Activated CD4-positive, CD25-positive, alpha-beta regulatory T cell (primary cell): ENCODE measurements at regions not wholly inside any gene's neighbourhood (a gene's known extent, or its start where the extent isn't known, plus 50 kb on each side); places are given as distances from the start of the nearest gene placed in this dataset.

ENCODE experiments used
- DNase-seq, 4 experiments: peaks; one replicate each; lab custom pipeline; 2025; lab: John Stamatoyannopoulos, UW

DNA sequence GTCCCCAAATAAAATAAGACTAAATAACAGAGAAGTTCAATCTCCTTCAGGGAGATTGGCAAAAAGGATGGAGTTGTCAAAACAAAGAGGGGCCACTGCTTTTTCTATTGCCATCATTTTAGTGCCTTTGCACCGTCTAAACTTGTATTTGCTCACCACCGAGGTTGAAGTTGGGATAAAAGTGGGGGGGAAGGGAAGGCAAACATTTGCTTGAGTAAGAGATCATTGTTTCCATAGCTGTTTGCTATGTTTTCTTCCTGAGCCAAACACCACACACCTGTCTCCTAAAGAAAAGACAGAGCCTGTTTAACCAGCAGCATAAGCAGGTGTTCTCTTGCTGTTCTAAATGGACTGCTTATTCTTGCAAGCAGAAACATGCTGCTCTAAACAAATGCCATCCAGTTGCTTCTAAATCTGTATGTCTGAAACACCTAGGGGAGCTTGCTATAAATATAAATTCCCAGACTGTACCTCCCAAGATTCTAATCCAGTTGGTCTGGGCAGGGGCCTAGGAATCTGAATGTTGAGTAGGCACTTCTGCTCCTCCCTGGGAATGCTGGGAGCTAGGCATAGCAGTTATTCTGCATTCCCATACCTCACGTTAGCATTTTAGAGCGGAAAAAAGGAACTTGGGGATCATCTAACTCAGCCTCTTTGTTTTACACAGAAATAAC is 179.4 kb upstream of the ARL4C start:
- DNase-seq, result no peak

DNA sequence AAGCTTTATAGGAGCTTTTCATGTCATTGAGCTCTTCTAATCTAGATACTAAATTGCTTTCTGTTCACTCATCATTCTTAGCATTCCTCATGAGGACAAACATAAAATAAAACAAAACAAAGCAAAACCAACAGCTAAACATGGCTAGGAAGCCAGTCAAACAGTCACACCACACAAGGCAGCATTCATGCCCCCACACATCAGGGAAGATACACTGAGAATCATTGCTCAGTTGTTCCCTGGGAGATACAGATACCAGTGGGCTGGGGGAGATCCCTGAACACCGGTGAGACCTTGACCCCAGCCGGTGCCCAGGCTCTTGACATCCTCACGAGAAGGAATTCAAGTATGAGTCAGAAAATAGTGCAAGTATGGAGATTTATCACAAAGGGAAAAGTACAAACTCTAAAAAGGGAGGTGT is 177.9 kb upstream of the ARL4C start:
- no peak for DNase-seq

DNA sequence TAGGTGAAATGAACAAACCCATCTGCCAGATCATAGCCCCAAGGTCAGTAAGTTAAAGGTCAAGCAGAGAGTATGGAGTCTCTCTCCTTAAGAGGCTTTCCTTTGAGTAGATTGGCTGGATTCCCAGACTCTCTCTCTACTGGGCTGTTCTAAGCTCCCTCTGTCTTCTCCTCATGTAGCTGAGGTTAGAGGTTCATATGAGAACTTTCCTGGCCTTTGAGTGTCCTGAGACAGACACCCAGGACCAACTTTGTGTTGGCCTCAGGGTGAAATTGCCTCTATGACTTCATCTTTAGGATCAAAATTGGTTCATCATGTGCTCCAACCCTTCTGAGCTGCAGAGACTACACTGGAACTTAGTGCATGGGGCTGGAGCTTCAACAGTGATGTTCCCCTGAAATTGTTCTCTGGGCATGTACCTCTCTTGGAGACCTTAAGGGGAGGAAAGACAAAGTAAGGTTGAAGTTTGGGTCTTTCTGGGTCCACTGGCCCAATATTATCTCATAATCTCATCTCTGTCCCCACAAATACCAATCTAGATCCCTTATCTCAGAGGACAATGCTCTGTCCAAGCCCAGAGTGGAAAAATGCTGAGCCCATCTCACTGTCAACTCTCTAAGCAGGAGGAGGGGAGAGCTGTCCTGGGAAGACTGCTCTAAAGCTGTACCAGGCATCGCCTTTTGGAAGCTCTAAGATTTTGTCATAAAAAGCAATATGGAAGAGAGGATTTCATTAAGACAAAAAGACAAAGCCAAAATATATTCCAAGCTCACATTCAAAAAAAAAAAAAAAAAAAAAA is 177.3 kb upstream of the ARL4C start:
- DNase-seq, result no peak

DNA sequence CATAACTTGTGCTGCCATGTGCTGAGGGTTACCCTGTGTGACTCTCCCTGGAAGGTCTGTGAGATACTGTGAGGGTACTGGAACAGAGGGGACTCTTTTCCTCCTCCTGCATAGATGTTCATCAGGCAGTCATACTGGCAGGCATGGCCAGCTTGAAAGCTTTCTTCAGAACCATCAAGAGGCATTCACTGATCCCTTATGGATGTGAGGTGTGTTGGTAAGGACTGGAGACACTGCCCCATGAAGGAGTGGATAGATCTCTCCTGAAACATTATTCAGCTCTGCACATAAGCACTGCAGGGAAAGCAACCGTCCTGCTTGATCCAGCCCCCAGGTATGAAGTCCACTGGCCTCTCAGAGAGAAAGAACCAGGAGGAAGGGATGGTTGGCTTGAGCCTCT is 176.6 kb upstream of the ARL4C start:
- no peak for DNase-seq

DNA sequence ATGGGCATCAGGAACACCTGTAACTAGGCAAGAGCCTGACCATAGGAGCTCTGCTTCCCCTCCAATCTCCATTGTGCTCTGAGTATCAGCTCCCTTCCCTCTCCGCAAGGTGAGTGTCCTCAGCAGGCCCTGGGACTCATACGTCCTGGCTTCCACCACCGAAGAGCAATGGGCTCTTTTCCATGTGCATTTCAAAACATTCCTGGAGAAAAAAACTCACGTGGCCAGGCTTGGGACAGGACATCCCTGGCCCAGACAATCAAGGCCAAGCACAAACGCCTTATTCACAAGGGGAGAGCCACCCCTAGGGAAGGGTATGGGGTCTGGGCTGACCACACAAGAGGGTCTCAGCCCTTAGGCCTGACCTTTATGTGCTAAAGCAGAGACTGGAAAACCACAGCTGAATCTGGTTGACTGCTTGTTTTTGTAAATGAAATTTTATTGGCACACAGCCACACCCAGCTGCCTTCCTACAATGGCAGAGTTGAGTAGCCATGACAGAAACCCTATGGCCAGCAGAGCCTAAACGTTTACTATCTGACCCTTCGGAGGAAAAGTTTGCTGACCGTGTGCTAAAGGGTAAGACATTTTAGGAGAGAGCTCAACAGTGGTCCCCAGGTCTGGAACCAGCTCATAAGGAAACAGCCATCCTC is 175.7 kb upstream of the ARL4C start:
- no peak for DNase-seq

DNA sequence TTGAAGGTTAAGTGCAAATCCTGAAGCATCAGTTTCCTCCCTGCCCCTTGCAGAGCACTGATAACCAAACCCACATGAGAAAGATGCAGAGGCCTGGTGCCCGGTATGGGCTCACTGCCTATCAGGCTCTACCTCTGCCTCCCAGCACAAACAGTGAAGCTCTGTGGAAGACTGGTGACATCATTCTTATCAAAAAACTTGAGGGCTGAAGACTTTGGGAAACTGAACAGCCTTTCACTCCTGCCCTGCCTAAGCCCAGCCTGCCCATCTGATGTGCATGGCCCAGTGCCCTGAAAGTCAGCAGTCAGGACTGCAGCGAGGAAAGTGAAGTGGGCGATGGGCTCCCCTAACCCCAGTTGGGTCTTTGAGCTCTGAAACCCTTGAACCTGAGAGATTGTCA is 174.8 kb upstream of the ARL4C start:
- DNase-seq, result no peak

DNA sequence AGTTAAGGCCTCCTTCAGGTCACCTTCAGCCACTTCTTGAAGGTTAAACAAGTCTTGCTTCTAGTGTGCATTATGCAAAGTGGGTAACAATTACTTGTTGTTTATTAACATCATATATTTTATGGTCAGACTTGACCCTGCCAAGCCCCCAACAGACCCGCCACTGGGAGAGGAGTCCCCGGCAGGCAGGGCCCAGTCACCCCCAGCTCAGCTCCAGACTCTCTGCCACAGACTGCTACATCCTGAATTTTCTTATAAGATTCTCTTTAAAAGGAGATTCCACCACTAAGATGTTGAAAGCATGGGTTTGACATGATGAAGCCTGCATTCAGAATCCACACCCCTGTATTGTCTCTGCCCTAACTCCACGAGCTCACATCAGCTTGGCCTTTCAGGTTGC is 174.3 kb upstream of the ARL4C start:
- DNase-seq, result no peak

DNA sequence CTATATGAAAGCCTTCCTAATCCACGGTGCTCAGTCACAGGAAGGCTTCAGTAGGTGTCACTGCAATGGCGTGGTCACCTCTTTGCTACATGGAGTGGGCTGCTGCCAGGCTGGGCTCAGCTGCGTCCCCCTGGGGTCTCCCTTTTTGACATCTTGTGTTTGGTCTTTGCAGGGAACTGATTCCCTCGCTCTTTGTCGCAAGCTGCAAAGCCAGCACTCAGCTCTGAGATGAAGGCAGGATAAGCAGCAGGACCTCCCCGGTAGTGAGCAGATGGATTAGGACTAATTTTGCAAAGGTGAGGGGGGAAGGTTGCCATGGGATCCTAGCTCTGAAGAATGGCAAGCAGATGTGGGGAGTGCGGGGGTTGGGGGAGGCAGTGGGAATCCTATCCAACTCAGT is 173.9 kb upstream of the ARL4C start:
- DNase-seq, result no peak

DNA sequence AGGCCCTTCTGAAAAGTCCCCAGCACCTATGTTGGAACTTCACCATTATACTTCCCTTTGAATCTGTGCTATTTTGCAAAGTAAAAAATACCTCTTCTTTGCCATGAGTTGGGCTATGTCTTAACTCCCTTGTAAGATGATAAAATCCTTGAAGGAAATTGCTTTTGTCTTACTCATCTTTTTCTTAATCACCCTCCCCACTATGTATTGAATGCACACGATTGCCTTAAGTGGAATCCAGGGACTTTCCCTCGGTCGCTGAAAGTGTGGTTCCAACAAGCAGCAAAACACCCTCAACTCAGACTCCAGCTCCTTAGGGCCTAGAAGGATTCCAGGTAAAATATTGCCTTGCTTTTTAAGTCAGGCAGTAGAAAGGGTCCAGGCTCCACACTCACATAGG is 173.2 kb upstream of the ARL4C start:
- DNase-seq, result no peak

DNA sequence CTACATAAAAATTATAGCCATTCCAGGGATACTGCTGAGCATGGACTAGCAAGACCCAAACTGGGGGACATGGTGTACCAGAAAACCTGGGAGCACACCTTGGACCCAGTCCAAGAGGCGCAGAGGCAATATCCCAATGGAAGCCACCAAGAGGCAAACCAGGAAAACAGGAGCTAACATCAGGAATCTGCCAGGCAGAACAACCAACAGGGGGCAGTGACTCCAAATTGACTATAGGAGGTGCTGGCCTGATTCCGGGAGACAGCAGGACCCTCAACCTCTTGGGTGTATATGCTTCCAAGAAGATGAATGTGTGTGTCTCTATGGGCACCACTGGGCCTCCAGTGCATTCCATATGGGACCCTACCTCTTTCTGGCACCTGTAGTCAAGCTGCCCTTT is 172.7 kb upstream of the ARL4C start:
- no peak for DNase-seq

DNA sequence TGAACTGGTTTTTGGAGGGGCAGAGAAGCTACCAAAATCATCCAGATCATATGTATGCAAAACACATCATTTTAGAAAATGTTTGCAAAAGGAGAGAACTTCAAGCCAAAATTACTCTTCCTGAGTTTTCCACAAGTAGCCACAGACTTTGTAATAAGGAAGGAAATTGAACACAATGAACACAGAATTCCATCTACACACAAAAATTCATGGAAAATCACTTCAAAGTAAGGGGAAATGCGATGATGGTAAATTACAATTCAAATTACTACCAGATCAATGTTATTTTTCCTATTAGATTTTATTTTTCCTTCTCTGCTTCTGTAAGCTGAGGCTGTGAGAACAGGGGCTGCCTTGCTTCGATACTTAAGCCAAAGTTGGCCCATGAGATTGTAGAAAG is 172.1 kb upstream of the ARL4C start:
- no peak for DNase-seq

DNA sequence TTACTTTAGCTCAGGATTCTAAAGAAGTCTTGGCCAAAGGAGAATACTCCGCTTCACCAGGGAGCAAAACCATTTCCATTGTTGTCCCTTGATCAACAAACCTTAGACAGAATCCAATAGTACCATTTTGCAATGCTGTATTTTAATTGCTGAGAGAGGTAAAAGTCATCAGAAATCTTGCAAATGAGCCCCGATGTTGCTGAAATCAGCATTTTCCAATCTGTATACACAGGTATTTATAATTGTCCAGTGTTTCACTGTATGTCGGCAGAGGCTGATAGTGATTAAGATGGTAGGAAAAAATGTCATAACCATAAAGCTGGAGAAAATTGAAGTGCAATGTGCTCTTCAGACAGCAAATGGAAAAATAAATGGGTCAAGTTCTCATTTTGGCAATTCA is 170.0 kb upstream of the ARL4C start:
- DNase-seq, result no peak

DNA sequence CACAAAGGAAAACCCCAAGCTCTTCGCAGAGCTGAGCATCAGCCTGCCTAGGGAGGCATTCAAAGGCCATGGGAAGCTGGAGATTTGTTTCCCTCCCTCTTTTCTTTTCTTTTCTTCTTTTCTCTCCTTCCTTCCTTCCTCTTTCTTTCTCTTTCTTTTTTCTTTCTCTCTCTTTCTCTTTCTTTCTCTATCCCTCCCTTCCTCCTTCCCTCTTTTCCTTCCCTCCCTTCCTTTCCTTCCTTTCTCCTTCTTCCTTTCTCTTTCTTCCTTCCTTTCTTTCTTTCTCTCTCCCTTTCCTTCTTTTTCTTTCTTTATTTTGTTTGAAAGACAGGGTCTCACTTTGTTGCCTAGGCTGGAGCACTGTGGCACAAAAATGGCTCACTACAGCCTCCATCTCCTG is 168.4 kb upstream of the ARL4C start:
- no peak for DNase-seq

DNA sequence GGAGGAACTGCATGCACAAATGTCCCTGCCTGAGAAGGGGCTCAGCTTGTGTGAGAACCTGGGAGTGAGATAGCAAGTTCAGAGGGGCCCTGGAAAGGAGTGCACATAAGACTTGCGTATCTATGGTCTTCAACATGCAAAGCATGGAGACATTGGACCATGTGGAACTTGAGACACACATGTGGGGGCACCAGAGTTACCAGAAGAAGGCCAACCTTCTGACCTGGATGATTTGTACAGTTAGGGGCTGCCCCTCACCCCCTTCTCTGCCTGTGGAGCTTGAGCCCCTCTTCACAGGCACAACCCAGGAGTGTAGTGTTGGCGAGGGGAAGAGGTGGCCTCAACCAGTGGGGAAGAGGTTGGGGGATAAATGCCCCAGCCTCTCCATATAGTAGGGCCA is 165.0 kb upstream of the ARL4C start:
- no peak for DNase-seq

DNA sequence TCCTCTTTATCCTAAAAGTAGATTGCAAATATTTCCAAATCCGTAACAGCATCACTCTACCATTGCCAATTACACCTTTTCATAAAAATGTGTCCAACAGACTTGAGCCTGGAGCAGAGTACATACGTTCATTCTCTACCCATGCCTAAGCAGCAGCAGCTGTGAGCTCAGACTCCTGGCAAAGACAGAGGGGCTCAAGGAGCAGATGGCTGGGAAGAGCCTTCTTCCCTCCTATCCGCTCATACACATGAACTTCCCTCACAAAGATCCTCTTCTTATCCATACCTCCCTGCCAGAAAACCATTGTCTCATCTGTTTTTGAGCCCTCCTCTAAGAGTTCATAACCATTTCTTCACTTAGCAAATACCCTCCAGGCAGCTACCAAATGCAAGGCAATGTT is 164.3 kb upstream of the ARL4C start:
- no peak for DNase-seq

DNA sequence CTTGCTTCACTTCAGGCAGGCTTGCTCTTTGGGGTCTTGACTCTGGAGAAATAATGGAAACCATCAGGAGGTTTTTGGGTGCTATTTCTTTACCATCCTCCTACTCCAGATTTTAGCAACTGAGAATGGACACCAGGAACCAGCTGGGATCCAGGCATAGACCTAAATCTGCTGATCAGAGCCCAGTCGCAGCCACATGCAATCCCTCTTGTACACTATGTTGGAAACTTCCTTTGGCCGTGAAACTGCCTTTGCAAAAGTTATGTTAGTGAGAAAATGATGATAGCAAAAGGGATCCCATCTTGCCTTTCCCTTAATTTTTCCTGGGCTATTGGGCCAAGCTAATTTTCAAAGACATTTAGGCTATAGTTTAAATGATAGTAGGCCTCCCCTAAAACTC is 158.8 kb upstream of the ARL4C start:
- no peak for DNase-seq

DNA sequence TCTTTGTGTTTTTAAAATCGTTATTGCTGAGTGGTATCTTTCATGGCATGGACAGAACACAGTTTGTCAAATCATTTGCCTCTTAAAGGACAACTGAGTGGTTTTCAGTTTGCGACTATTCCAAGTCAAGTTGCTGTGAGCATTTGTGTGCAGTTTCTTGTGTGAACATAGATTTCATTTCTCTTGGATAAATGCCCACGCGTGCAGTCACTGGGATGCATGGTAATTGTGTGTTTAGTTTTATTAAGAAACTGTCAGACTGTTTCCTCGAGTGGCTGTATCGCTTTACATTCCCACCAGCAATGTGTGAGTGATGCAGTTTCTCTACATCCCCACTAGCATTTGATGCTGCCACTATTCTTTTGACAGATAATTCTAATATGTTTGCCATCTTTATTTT is 154.0 kb upstream of the ARL4C start:
- DNase-seq, result no peak

DNA sequence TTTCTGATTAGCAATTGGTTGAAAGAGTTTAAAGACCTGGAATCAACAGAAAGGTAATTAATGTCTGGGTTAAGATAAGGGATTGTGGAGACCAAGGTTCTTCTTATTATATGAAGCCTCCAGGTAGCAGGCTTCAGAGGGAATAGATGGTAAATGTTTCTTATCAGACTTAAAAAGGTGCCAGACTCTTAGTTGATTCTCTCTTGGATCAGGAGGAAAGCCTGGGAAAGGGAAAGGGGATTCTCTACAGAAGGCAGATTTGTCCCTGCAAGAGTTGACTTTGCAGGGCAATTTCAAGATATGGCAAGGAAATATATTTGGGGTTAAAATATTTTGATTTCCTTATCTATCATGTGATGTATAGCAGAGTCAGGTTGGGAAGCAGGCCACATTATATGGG is 153.1 kb upstream of the ARL4C start:
- no peak for DNase-seq

DNA sequence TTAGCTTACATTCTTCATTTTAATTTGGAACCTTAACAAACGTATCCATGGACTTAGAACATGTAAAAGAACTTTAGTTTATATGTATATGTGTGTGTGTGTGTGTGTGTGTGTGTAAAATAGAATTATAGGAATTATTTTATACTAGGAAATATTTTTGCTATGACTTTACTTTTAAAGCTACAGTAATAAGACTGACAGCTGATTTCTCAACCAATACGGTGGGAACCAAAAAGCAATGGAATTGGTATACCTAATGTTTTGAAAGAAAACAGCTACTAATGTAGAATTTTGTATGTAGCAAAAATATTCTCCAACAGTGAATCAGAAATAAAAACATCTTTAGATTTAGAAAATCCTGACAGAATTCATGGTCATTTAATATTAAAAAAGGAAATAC is 146.5 kb upstream of the ARL4C start:
- no peak for DNase-seq

DNA sequence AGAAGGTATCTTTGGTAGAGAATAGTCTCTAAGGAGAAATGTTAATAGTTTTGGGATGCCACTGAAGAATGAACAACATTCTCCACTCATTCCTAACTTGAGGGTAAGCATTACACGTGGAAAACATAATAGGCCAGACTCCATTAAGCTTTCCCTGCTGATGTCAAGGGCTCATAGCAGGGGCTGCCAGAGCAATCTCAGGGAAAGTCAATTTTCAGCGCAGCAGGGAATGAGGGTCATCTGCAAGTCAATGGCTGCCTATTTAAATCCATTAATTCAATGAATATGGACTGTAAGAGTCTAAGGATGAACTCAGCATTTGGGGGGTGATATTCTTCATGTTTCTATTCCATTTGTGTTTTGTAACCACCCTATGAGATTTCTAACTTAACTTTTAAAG is 144.2 kb upstream of the ARL4C start:
- DNase-seq, result no peak

DNA sequence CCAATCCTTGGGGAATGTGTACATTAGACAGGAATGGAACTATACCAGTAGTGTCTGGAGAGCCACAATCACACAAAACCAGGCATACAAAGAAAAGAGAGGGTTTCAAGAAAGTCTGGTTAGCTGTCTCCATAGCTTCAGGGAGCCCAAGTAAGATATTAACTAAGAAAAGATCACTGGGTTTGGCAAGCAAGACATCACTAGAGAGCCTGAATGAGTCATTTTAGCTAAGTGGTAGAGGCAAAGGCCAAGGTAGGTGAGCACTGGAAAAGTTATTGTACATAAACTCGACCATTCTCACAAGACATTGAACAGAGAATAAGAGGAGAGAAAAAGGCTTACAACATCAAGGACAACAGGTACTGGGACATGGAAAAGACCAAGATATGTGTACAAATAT is 143.8 kb upstream of the ARL4C start:
- DNase-seq, result no peak

DNA sequence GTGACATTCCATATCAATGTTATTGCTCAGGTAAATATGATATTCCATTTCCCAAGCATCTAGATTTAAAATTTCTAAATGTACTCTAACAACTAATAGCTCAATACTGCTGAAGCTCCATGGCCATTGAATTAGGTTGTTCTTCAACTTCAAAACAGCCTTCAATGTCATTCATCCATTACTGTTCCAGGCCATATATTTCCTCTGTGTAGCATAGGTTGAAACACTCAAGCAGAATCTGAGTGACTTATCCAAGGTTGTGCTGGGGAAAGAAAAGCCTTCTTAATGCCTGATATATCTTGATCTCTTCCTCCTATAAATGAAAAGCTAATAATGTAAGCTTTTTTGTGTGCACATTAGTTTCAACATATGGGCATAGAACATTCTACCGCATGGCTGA is 142.1 kb upstream of the ARL4C start:
- DNase-seq, result no peak

DNA sequence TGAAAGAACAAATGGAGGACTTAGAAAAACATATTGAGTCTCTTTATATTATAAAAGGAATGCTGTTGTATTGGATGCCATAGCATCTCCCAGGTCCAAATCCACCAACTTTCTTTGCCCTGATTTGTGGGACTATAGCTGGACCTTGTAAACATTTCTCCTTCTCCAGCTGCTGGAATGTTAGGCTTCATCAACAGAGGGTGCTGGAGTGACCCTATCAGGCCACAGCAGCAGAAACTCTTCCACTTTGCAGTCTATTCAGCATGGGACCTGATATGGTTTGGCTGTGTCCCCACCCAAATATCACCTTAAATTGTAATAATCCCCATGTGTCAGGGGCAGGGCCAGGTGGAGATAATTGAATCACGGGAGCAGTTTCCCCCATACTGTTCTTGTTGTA is 138.4 kb upstream of the ARL4C start:
- DNase-seq, result no peak
